Gastroesophageal sphincter (tissue), 4 donors: ENCODE measurements at regions not wholly inside any gene's neighbourhood (a gene's known extent, or its start where the extent isn't known, plus 50 kb on each side); places are given as distances from the start of the nearest gene placed in this dataset.
A peak's percentile ranks its signal among the peaks of the same experiment; 100 is the strongest.

Experiments used
- ATAC-seq: fragments of 150-250 bp; one replicate; pipeline ENCODE4 v1.9.1; 2016; ENCODE audit warnings: mild to moderate bottlenecking, moderate library complexity
- H3K27ac ChIP-seq, 4 donors: fragments of 200-600 bp; sonication (generic) in 3 of 4; 1 replicate in 3 of 4; 2 replicates in 1 of 4; pipeline ENCODE4 v1.5.1; 2016 to 2019
- H3K27me3 ChIP-seq: fragments of 200-600 bp; sonication (generic); one replicate; pipeline ENCODE4 v1.5.1; 2019
- H3K36me3 ChIP-seq, 2 donors: fragments of 200-600 bp; sonication (generic); one replicate each; pipeline ENCODE4 v1.5.1; 2019; ENCODE audit warnings: control low read depth in 1 of 2
- H3K4me1 ChIP-seq, 3 donors: fragments of 200-600 bp; sonication (generic); 1 replicate in 2 of 3; 2 replicates in 1 of 3; pipeline ENCODE4 v1.5.1; 2016 to 2019; ENCODE audit warnings: control low read depth in 2 of 3
- H3K4me3 ChIP-seq, 2 donors: fragments of 200-600 bp; sonication (generic); one replicate each; pipeline ENCODE4 v1.5.1; 2019; ENCODE audit warnings: mild to moderate bottlenecking in 1 of 2, moderate library complexity in 1 of 2
- H3K9me3 ChIP-seq, 3 donors: fragments of 200-600 bp; sonication (generic); one replicate each; pipeline ENCODE4 v1.5.1; 2017 to 2019; ENCODE audit warnings: control low read depth in 2 of 3
- EP300 ChIP-seq: sonication (generic); formaldehyde crosslinking; IDR thresholded peaks from one replicate; pipeline ENCODE4 v1.6.1; 2017; ENCODE audit warnings: antibody characterized with exemption, mild to moderate bottlenecking
- POLR2A ChIP-seq, 2 donors: fragments of 450-650 bp; IDR thresholded peaks; one replicate each; pipeline ENCODE4 v1.6.1; 2017; ENCODE audit warnings: antibody characterized with exemption in 2 of 2, mild to moderate bottlenecking in 2 of 2, moderate library complexity in 1 of 2
- POLR2AphosphoS5 ChIP-seq: sonication (generic); formaldehyde crosslinking; IDR thresholded peaks from one replicate; pipeline ENCODE4 v1.6.1; 2017; ENCODE audit warnings: antibody characterized with exemption
- WGBS, 2 donors: methylation state at CpG; one replicate each; pipeline ENCODE4 v1.1.5; 2018; ENCODE audit warnings: low coverage in 1 of 2; 5-methylcytosine and 5-hydroxymethylcytosine counted together
- TF ChIP-seq, protein P1 (sequence below), 4 experiments: fragments of 200-600 bp in 2 of 4; fragments of 450-650 bp in 2 of 4; sonication (generic) in 1 of 4; IDR thresholded peaks; one replicate each; pipeline ENCODE4 v1.5.1; 2017 to 2019; ENCODE audit warnings: antibody characterized with exemption in 4 of 4, mild to moderate bottlenecking in 2 of 4, moderate library complexity in 2 of 4

DNA sequence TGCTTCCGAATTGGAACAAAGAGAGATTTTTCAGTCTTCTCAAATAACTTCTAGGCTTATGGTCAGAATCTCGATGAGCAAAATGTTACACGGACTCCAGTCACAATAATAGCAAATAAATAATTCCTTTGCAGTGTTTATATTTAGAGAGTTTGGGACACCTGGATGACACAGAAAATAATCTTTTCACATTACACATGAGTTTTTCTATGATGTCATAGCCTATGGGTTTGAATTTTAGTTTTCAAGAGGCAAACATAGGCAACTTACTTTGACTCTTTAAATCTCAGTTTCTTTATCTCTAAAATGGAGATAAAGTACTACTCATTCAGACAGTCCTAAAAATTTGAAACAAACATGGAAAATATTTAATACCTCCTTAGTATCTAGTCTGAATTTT lies 372.0 kb downstream of the HAPSTR1 start:
- H3K36me3 ChIP-seq = no peaks in the 10 kb centered on the region
- 52 to 87% methylated on average over 3 of the region's 3 CpGs for WGBS, 2 donors
- H3K4me3 ChIP-seq = no peak overlapping the region
- no peaks in the 10 kb centered on the region for H3K9me3 ChIP-seq
- no peaks in the 10 kb centered on the region for H3K27me3 ChIP-seq
- no peak overlapping the region for H3K27ac ChIP-seq
- ATAC-seq = no peak
- no peaks in the 10 kb centered on the region for H3K4me1 ChIP-seq
- TF ChIP-seq POLR2A (IDR thresholded peaks at IDR 0.05) = no peak
- TF ChIP-seq, protein P1, sequence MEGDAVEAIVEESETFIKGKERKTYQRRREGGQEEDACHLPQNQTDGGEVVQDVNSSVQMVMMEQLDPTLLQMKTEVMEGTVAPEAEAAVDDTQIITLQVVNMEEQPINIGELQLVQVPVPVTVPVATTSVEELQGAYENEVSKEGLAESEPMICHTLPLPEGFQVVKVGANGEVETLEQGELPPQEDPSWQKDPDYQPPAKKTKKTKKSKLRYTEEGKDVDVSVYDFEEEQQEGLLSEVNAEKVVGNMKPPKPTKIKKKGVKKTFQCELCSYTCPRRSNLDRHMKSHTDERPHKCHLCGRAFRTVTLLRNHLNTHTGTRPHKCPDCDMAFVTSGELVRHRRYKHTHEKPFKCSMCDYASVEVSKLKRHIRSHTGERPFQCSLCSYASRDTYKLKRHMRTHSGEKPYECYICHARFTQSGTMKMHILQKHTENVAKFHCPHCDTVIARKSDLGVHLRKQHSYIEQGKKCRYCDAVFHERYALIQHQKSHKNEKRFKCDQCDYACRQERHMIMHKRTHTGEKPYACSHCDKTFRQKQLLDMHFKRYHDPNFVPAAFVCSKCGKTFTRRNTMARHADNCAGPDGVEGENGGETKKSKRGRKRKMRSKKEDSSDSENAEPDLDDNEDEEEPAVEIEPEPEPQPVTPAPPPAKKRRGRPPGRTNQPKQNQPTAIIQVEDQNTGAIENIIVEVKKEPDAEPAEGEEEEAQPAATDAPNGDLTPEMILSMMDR (IDR thresholded peaks at IDR 0.05) = no peak
- TF ChIP-seq POLR2AphosphoS5 = no peak
- no peak for TF ChIP-seq EP300

DNA sequence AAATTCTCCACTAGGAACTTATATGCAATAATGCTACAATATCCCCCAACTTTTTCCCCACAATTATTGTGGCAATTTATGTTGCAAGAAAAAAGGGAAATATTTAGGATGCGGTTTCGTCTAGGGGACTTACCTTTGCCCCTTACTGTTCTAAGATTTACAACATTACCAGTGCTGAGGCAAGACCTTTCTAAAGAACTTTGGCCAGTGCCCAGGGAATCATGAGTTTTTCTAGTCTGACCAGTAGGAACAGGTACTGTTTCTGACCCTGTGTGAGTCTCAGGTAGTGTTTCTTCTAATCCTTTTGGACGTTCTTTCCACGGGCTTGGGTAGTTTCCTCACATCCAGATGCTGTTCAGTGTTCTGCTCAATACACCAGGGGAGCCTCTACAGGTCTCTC lies 373.7 kb downstream of the HAPSTR1 start:
- H3K27me3 ChIP-seq = no peaks in the 10 kb centered on the region
- no peak overlapping the region for H3K27ac ChIP-seq
- peaks cover 0 to 6% (median 0%) of the 10 kb centered on the region in 3 donors for H3K9me3 ChIP-seq
- H3K4me1 ChIP-seq = no peaks in the 10 kb centered on the region
- TF ChIP-seq EP300 (no peak), POLR2A (IDR thresholded peaks at IDR 0.05) (no peak), POLR2AphosphoS5 (no peak)
- TF ChIP-seq, protein P1 (IDR thresholded peaks at IDR 0.05) = no peak
- no peak for ATAC-seq
- 57 to 72% methylated on average over 4 of the region's 4 CpGs for WGBS, 2 donors
- H3K36me3 ChIP-seq = no peaks in the 10 kb centered on the region
- H3K4me3 ChIP-seq = no peak overlapping the region

GRCh38 chr16:9469512-9469911 lies 378.1 kb downstream of the HAPSTR1 start:
- no peaks in the 10 kb centered on the region for H3K36me3 ChIP-seq
- ATAC-seq = peak; percentile 50
- H3K27ac ChIP-seq = no peak overlapping the region
- H3K4me3 ChIP-seq = no peak overlapping the region
- TF ChIP-seq, protein P1 (IDR thresholded peaks at IDR 0.05) = no peak
- TF ChIP-seq EP300 = no peak
- TF ChIP-seq POLR2AphosphoS5 = no peak
- TF ChIP-seq POLR2A (IDR thresholded peaks at IDR 0.05) = no peak
- no peaks in the 10 kb centered on the region for H3K27me3 ChIP-seq
- H3K9me3 ChIP-seq = peaks cover 0 to 6% (median 0%) of the 10 kb centered on the region in 3 donors
- H3K4me1 ChIP-seq = no peaks in the 10 kb centered on the region

GRCh38 chr16:9476744-9477143 lies 385.3 kb downstream of the HAPSTR1 start:
- no peak overlapping the region for H3K27ac ChIP-seq
- H3K9me3 ChIP-seq = no peaks in the 10 kb centered on the region
- no peak for ATAC-seq
- WGBS, 2 donors = 67 to 83% methylated on average over 3 of the region's 3 CpGs
- H3K27me3 ChIP-seq = no peaks in the 10 kb centered on the region
- no peak overlapping the region for H3K4me3 ChIP-seq
- no peaks in the 10 kb centered on the region for H3K4me1 ChIP-seq
- TF ChIP-seq EP300 (no peak), POLR2AphosphoS5 (no peak), POLR2A (IDR thresholded peaks at IDR 0.05) (no peak)
- TF ChIP-seq, protein P1 (IDR thresholded peaks at IDR 0.05) = no peak
- no peaks in the 10 kb centered on the region for H3K36me3 ChIP-seq

GRCh38 chr16:9479008-9479407 lies 387.6 kb downstream of the HAPSTR1 start:
- no peak for ATAC-seq
- no peaks in the 10 kb centered on the region for H3K9me3 ChIP-seq
- 40 to 63% methylated on average over 2 of the region's 2 CpGs for WGBS, 2 donors
- no peak overlapping the region for H3K27ac ChIP-seq
- TF ChIP-seq POLR2AphosphoS5 = no peak
- TF ChIP-seq, protein P1 (IDR thresholded peaks at IDR 0.05) = peak in 1 of 4 experiments; percentile 16
- H3K27me3 ChIP-seq = no peaks in the 10 kb centered on the region
- H3K4me1 ChIP-seq = no peaks in the 10 kb centered on the region
- H3K36me3 ChIP-seq = no peaks in the 10 kb centered on the region
- H3K4me3 ChIP-seq = no peak overlapping the region
